GM23338 (cell line): ENCODE measurements at regions not wholly inside any gene's neighbourhood (a gene's known extent, or its start where the extent isn't known, plus 50 kb on each side); places are given as distances from the start of the nearest gene placed in this dataset.

Experiments used
- ATAC-seq: fragments of 200-7000 bp; cut with Tn5 transposase; 3 replicates; pipeline ENCODE4 v1.9.1; 2020
- DNase-seq: peaks from one replicate; pipeline ENCODE4 v3.0.0-alpha.2; 2015; ENCODE audit warnings: low spot score
- H2AFZ ChIP-seq: fragments of 200-600 bp; sonication (generic); 2 replicates; pipeline ENCODE4 v1.8.0; 2016; ENCODE audit warnings: antibody characterized with exemption, mild to moderate bottlenecking, moderate library complexity
- H3F3A ChIP-seq: fragments of 200-600 bp; sonication (generic); replicated peaks from 2 replicates; pipeline ENCODE4 v1.8.0; 2017; ENCODE audit warnings: antibody characterized with exemption, mixed run types, low read depth
- H3K27ac ChIP-seq: fragments of 200-600 bp; sonication (generic); 2 replicates; pipeline ENCODE4 v1.6.1; 2016; ENCODE audit warnings: low read depth
- H3K27me3 ChIP-seq: fragments of 200-600 bp; sonication (generic); 2 replicates; pipeline ENCODE4 v1.8.0; 2016; ENCODE audit warnings: mild to moderate bottlenecking, mixed run types, moderate library complexity; ENCODE audit not compliant: insufficient read depth
- H3K36me3 ChIP-seq: fragments of 200-600 bp; sonication (generic); 2 replicates; pipeline ENCODE4 v1.8.0; 2016; ENCODE audit warnings: mild to moderate bottlenecking; ENCODE audit not compliant: insufficient read depth
- H3K4me1 ChIP-seq: fragments of 200-600 bp; sonication (generic); 2 replicates; pipeline ENCODE4 v1.8.0; 2016; ENCODE audit warnings: mild to moderate bottlenecking, moderate library complexity; ENCODE audit not compliant: insufficient read depth
- H3K4me2 ChIP-seq: fragments of 200-600 bp; sonication (generic); 2 replicates; pipeline ENCODE4 v1.7.1; 2017; ENCODE audit warnings: mixed run types
- H3K4me3 ChIP-seq: fragments of 200-600 bp; sonication (generic); 2 replicates; pipeline ENCODE4 v1.6.1; 2016; ENCODE audit warnings: mixed run types
- H3K79me2 ChIP-seq: fragments of 200-600 bp; sonication (generic); replicated peaks from 2 replicates; pipeline ENCODE4 v1.8.0; 2017; ENCODE audit warnings: mild to moderate bottlenecking; ENCODE audit not compliant: insufficient read depth
- H3K9me2 ChIP-seq: fragments of 200-600 bp; sonication (generic); 2 replicates; pipeline ENCODE4 v1.8.0; 2017; ENCODE audit not compliant: insufficient read depth
- H4K20me1 ChIP-seq: fragments of 200-600 bp; sonication (generic); replicated peaks from 2 replicates; pipeline ENCODE4 v1.8.0; 2017; ENCODE audit warnings: mild to moderate bottlenecking; ENCODE audit not compliant: insufficient read depth
- H3K27ac Mint-ChIP-seq: 2 replicates; pipeline ENCODE4 v1.8.0; 2020; ENCODE audit warnings: inconsistent platforms, mild to moderate bottlenecking, moderate library complexity, mixed read lengths
- H3K27me3 Mint-ChIP-seq: 3 replicates; pipeline ENCODE4 v1.8.0; 2022; ENCODE audit warnings: low read depth, mild to moderate bottlenecking, moderate library complexity, mixed read lengths, inconsistent platforms; ENCODE audit not compliant: insufficient read depth, poor library complexity
- H3K36me3 Mint-ChIP-seq: 3 replicates; pipeline ENCODE4 v1.8.0; 2021; ENCODE audit warnings: low read depth, mild to moderate bottlenecking, inconsistent platforms, moderate library complexity, mixed read lengths
- H3K4me1 Mint-ChIP-seq: 3 replicates; pipeline ENCODE4 v1.8.0; 2020; ENCODE audit warnings: mild to moderate bottlenecking, inconsistent platforms, mixed read lengths
- H3K4me3 Mint-ChIP-seq: 3 replicates; pipeline ENCODE4 v1.8.0; 2021; ENCODE audit warnings: moderate library complexity, mild to moderate bottlenecking, inconsistent platforms, mixed read lengths
- H3K9me3 Mint-ChIP-seq: 3 replicates; pipeline ENCODE4 v1.8.0; 2020; ENCODE audit warnings: moderate library complexity, mild to moderate bottlenecking, inconsistent platforms, mixed read lengths
- CREB1 ChIP-seq: fragments of 250-450 bp; sonication (Bioruptor Pico); IDR thresholded peaks from 2 replicates; pipeline ENCODE4 v1.5.0; 2020; ENCODE audit warnings: low read depth, mild to moderate bottlenecking, moderate library complexity
- EZH2 ChIP-seq: fragments of 200-600 bp; sonication (generic); IDR thresholded peaks from one replicate; pipeline ENCODE4 v1.8.0; 2017; ENCODE audit warnings: antibody characterized with exemption, mild to moderate bottlenecking, low read depth; ENCODE audit not compliant: unreplicated experiment
- EZH2phosphoT487 ChIP-seq: fragments of 200-600 bp; sonication (generic); IDR thresholded peaks from one replicate; pipeline ENCODE4 v1.8.1; 2018; ENCODE audit warnings: antibody characterized with exemption; ENCODE audit not compliant: unreplicated experiment
- JUNB ChIP-seq: IDR thresholded peaks from one replicate; pipeline ENCODE4 v1.6.1; 2016; ENCODE audit warnings: antibody characterized with exemption; ENCODE audit not compliant: unreplicated experiment
- NANOG ChIP-seq: IDR thresholded peaks from 2 replicates; pipeline ENCODE4 v1.6.1; 2016; ENCODE audit warnings: antibody characterized with exemption, borderline replicate concordance
- STAT1 ChIP-seq: IDR thresholded peaks from one replicate; pipeline ENCODE4 v1.6.1; 2016; ENCODE audit warnings: antibody characterized with exemption; ENCODE audit not compliant: unreplicated experiment
- ZNF114 ChIP-seq: fragments of 250-450 bp; sonication (Bioruptor Pico); IDR thresholded peaks from 2 replicates; pipeline ENCODE4 v1.5.0; 2020; ENCODE audit warnings: mild to moderate bottlenecking, moderate library complexity
- TF ChIP-seq, protein P1 (sequence below): fragments of 250-450 bp; sonication (Bioruptor Pico); IDR thresholded peaks from 2 replicates; pipeline ENCODE4 v1.5.0; 2020; ENCODE audit warnings: mild to moderate bottlenecking, moderate library complexity
- TF ChIP-seq, protein P2 (sequence below): IDR thresholded peaks from one replicate; pipeline ENCODE4 v1.6.1; 2018; ENCODE audit warnings: antibody characterized with exemption; ENCODE audit not compliant: unreplicated experiment
- TF ChIP-seq, protein P3 (sequence below), 2 experiments: fragments of 200-600 bp in 1 of 2; sonication (generic) in 1 of 2; conservative IDR thresholded peaks; 2 replicates each; pipeline versions ENCODE4 v1.5.1 to v1.6.1; 2016 to 2017; ENCODE audit warnings: antibody characterized with exemption in 2 of 2, low read depth in 2 of 2, mild to moderate bottlenecking in 2 of 2, moderate library complexity in 1 of 2

DNA sequence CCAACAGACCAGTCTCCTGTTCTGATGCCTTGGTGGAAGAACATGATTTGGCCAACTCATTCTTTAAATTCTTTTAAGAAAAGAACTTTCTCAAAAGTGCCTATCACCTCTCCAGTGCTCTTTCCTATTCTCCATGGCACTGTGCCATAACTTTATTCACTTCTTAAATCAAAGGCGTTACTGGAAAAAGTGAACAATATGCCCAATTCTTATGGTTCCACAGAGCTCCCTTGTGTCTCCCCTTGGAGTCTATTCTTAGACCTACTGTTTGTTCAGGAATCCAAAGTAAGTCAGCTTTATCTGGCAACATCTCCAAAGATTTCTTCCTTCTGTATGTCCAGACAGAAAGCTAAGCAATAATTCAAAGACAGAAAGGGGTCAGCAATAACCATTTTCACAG, 111.9 kb upstream of the MAGI3 start:
- no peak overlapping the region for H3K4me2 ChIP-seq
- no peak overlapping the region for H3K4me3 ChIP-seq
- no peak for TF ChIP-seq ZNF114
- TF ChIP-seq EZH2, result no peak
- TF ChIP-seq, protein P1, sequence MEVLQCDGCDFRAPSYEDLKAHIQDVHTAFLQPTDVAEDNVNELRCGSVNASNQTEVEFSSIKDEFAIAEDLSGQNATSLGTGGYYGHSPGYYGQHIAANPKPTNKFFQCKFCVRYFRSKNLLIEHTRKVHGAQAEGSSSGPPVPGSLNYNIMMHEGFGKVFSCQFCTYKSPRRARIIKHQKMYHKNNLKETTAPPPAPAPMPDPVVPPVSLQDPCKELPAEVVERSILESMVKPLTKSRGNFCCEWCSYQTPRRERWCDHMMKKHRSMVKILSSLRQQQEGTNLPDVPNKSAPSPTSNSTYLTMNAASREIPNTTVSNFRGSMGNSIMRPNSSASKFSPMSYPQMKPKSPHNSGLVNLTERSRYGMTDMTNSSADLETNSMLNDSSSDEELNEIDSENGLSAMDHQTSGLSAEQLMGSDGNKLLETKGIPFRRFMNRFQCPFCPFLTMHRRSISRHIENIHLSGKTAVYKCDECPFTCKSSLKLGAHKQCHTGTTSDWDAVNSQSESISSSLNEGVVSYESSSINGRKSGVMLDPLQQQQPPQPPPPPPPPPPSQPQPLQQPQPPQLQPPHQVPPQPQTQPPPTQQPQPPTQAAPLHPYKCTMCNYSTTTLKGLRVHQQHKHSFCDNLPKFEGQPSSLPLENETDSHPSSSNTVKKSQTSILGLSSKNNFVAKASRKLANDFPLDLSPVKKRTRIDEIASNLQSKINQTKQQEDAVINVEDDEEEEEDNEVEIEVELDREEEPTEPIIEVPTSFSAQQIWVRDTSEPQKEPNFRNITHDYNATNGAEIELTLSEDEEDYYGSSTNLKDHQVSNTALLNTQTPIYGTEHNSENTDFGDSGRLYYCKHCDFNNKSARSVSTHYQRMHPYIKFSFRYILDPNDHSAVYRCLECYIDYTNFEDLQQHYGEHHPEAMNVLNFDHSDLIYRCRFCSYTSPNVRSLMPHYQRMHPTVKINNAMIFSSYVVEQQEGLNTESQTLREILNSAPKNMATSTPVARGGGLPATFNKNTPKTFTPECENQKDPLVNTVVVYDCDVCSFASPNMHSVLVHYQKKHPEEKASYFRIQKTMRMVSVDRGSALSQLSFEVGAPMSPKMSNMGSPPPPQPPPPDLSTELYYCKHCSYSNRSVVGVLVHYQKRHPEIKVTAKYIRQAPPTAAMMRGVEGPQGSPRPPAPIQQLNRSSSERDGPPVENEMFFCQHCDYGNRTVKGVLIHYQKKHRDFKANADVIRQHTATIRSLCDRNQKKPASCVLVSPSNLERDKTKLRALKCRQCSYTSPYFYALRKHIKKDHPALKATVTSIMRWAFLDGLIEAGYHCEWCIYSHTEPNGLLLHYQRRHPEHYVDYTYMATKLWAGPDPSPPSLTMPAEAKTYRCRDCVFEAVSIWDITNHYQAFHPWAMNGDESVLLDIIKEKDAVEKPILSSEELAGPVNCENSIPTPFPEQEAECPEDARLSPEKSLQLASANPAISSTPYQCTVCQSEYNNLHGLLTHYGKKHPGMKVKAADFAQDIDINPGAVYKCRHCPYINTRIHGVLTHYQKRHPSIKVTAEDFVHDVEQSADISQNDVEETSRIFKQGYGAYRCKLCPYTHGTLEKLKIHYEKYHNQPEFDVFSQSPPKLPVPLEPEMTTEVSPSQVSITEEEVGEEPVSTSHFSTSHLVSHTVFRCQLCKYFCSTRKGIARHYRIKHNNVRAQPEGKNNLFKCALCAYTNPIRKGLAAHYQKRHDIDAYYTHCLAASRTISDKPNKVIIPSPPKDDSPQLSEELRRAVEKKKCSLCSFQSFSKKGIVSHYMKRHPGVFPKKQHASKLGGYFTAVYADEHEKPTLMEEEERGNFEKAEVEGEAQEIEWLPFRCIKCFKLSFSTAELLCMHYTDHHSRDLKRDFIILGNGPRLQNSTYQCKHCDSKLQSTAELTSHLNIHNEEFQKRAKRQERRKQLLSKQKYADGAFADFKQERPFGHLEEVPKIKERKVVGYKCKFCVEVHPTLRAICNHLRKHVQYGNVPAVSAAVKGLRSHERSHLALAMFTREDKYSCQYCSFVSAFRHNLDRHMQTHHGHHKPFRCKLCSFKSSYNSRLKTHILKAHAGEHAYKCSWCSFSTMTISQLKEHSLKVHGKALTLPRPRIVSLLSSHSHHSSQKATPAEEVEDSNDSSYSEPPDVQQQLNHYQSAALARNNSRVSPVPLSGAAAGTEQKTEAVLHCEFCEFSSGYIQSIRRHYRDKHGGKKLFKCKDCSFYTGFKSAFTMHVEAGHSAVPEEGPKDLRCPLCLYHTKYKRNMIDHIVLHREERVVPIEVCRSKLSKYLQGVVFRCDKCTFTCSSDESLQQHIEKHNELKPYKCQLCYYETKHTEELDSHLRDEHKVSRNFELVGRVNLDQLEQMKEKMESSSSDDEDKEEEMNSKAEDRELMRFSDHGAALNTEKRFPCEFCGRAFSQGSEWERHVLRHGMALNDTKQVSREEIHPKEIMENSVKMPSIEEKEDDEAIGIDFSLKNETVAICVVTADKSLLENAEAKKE (CRISPR knock-in tag), result no peak
- no peak for TF ChIP-seq CREB1 (CRISPR knock-in tag)
- TF ChIP-seq, protein P2, sequence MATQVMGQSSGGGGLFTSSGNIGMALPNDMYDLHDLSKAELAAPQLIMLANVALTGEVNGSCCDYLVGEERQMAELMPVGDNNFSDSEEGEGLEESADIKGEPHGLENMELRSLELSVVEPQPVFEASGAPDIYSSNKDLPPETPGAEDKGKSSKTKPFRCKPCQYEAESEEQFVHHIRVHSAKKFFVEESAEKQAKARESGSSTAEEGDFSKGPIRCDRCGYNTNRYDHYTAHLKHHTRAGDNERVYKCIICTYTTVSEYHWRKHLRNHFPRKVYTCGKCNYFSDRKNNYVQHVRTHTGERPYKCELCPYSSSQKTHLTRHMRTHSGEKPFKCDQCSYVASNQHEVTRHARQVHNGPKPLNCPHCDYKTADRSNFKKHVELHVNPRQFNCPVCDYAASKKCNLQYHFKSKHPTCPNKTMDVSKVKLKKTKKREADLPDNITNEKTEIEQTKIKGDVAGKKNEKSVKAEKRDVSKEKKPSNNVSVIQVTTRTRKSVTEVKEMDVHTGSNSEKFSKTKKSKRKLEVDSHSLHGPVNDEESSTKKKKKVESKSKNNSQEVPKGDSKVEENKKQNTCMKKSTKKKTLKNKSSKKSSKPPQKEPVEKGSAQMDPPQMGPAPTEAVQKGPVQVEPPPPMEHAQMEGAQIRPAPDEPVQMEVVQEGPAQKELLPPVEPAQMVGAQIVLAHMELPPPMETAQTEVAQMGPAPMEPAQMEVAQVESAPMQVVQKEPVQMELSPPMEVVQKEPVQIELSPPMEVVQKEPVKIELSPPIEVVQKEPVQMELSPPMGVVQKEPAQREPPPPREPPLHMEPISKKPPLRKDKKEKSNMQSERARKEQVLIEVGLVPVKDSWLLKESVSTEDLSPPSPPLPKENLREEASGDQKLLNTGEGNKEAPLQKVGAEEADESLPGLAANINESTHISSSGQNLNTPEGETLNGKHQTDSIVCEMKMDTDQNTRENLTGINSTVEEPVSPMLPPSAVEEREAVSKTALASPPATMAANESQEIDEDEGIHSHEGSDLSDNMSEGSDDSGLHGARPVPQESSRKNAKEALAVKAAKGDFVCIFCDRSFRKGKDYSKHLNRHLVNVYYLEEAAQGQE, result no peak
- TF ChIP-seq, protein P3, sequence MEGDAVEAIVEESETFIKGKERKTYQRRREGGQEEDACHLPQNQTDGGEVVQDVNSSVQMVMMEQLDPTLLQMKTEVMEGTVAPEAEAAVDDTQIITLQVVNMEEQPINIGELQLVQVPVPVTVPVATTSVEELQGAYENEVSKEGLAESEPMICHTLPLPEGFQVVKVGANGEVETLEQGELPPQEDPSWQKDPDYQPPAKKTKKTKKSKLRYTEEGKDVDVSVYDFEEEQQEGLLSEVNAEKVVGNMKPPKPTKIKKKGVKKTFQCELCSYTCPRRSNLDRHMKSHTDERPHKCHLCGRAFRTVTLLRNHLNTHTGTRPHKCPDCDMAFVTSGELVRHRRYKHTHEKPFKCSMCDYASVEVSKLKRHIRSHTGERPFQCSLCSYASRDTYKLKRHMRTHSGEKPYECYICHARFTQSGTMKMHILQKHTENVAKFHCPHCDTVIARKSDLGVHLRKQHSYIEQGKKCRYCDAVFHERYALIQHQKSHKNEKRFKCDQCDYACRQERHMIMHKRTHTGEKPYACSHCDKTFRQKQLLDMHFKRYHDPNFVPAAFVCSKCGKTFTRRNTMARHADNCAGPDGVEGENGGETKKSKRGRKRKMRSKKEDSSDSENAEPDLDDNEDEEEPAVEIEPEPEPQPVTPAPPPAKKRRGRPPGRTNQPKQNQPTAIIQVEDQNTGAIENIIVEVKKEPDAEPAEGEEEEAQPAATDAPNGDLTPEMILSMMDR (conservative IDR thresholded peaks at IDR 0.05; ENCODE audit: low read depth in 2 of 2), result no peak
- TF ChIP-seq EZH2phosphoT487, result no peak
- no peak for TF ChIP-seq JUNB
- TF ChIP-seq STAT1, result no peak
- no peak for TF ChIP-seq NANOG
- H3K4me1 Mint-ChIP-seq, result peaks cover 16% of the 10 kb centered on the region
- no peaks in the 10 kb centered on the region for H3K36me3 ChIP-seq
- no peak overlapping the region for H2AFZ ChIP-seq
- H3K4me1 ChIP-seq, result peaks cover 17% of the 10 kb centered on the region
- no peak overlapping the region for H3K4me3 Mint-ChIP-seq
- DNase-seq, result no peak
- H3K27me3 ChIP-seq, result no peaks in the 10 kb centered on the region
- H3K9me3 Mint-ChIP-seq, result no peaks in the 10 kb centered on the region
- no peaks in the 10 kb centered on the region for H4K20me1 ChIP-seq
- no peaks in the 10 kb centered on the region for H3K79me2 ChIP-seq
- H3K9me2 ChIP-seq, result no peaks in the 10 kb centered on the region
- no peak for ATAC-seq
- H3K27ac ChIP-seq, result no peak overlapping the region
- H3F3A ChIP-seq, result 0 out of 2 replicates have a peak, but pooled peaks cover 2% of the 10 kb centered on the region
- H3K27ac Mint-ChIP-seq, result no peak overlapping the region
- no peaks in the 10 kb centered on the region for H3K36me3 Mint-ChIP-seq
- no peaks in the 10 kb centered on the region for H3K27me3 Mint-ChIP-seq
